Astrocyte (in vitro differentiated cells and primary cell): ENCODE measurements at regions not wholly inside any gene's neighbourhood (a gene's known extent, or its start where the extent isn't known, plus 50 kb on each side); places are given as distances from the start of the nearest gene placed in this dataset.
A peak's percentile ranks its signal among the peaks of the same experiment; 100 is the strongest.

Source experiments
- DNase-seq: peaks from one replicate; pipeline ENCODE4 v3.0.0-alpha.2; 2010; ENCODE audit warnings: low read depth
- FAIRE-seq: peaks from 2 replicates; lab custom pipeline; 2011; peaks lifted over from hg19 to GRCh38; lab: Jason Lieb, UNC
- H2AFZ ChIP-seq: 2 replicates; pipeline ENCODE4 v1.6.0; 2012; ENCODE audit warnings: low read depth, low read length, inconsistent platforms
- H3K27ac ChIP-seq: 2 replicates; pipeline ENCODE4 v1.5.1; 2011; ENCODE audit warnings: low read depth, low read length, inconsistent platforms
- H3K27me3 ChIP-seq: 2 replicates; pipeline ENCODE4 v1.6.0; 2011; ENCODE audit warnings: low read length, inconsistent platforms; ENCODE audit not compliant: insufficient read depth
- H3K36me3 ChIP-seq: 2 replicates; pipeline ENCODE4 v1.5.1; 2011; ENCODE audit warnings: low read length, inconsistent platforms; ENCODE audit not compliant: insufficient read depth
- H3K4me1 ChIP-seq: 2 replicates; pipeline ENCODE4 v1.5.1; 2011; ENCODE audit warnings: low read length, inconsistent platforms; ENCODE audit not compliant: insufficient read depth
- H3K4me2 ChIP-seq: 2 replicates; pipeline ENCODE4 v1.6.0; 2012; ENCODE audit warnings: low read length, inconsistent platforms
- H3K4me3 ChIP-seq: 2 replicates; pipeline ENCODE4 v1.5.1; 2011; ENCODE audit warnings: low read depth, mild to moderate bottlenecking, low read length, inconsistent platforms; ENCODE audit not compliant: insufficient read depth
- H3K79me2 ChIP-seq: 2 replicates; pipeline ENCODE4 v1.6.0; 2012; ENCODE audit warnings: mild to moderate bottlenecking, low read length, inconsistent platforms; ENCODE audit not compliant: insufficient read depth
- H3K9ac ChIP-seq: 2 replicates; pipeline ENCODE4 v1.6.0; 2012; ENCODE audit warnings: mild to moderate bottlenecking, low read length, inconsistent platforms
- H3K9me3 ChIP-seq: 2 replicates; pipeline ENCODE4 v1.5.1; 2012; ENCODE audit warnings: low read depth, mild to moderate bottlenecking, low read length, inconsistent platforms; ENCODE audit not compliant: insufficient read depth
- H4K20me1 ChIP-seq: 2 replicates; pipeline ENCODE4 v1.6.0; 2012; ENCODE audit warnings: low read length, inconsistent platforms; ENCODE audit not compliant: insufficient read depth
- H3K27ac Mint-ChIP-seq: one replicate; pipeline ENCODE4 v1.8.0; 2021; ENCODE audit warnings: mild to moderate bottlenecking, mixed read lengths; ENCODE audit not compliant: unreplicated experiment
- H3K27me3 Mint-ChIP-seq: one replicate; pipeline ENCODE4 v1.8.0; 2021; ENCODE audit warnings: low read depth, mixed read lengths; ENCODE audit not compliant: unreplicated experiment
- H3K36me3 Mint-ChIP-seq: one replicate; pipeline ENCODE4 v1.8.0; 2021; ENCODE audit warnings: low read depth, mixed read lengths; ENCODE audit not compliant: unreplicated experiment
- H3K4me1 Mint-ChIP-seq: one replicate; pipeline ENCODE4 v1.8.0; 2021; ENCODE audit warnings: low read depth, mixed read lengths; ENCODE audit not compliant: unreplicated experiment
- H3K4me3 Mint-ChIP-seq: one replicate; pipeline ENCODE4 v1.8.0; 2021; ENCODE audit warnings: mild to moderate bottlenecking, moderate library complexity, mixed read lengths; ENCODE audit not compliant: unreplicated experiment
- H3K9me3 Mint-ChIP-seq: one replicate; pipeline ENCODE4 v1.8.0; 2021; ENCODE audit warnings: mild to moderate bottlenecking, mixed read lengths; ENCODE audit not compliant: unreplicated experiment
- CTCF ChIP-seq: IDR thresholded peaks from 2 replicates; pipeline ENCODE4 v1.5.1; 2011; ENCODE audit warnings: low read depth, mild to moderate bottlenecking, inconsistent platforms, low read length, moderate library complexity; ENCODE audit not compliant: insufficient read depth
- EZH2 ChIP-seq: IDR thresholded peaks from 2 replicates; pipeline ENCODE4 v1.6.1; 2012; ENCODE audit warnings: mild to moderate bottlenecking, low read length, inconsistent platforms; ENCODE audit not compliant: insufficient read depth

GRCh38 chr6:134512981-134513391, 195.1 kb upstream of the SGK1 start:
- DNase-seq (peak; percentile 30), FAIRE-seq (no peak)
- TF ChIP-seq CTCF (no peak), EZH2 (no peak)
- H3K27ac Mint-ChIP-seq: no peak overlapping the region
- H3K36me3 Mint-ChIP-seq: no peaks in the 10 kb centered on the region
- H3K27me3 Mint-ChIP-seq: no peaks in the 10 kb centered on the region
- H3K36me3 ChIP-seq: no peaks in the 10 kb centered on the region
- H3K4me1 ChIP-seq: peaks cover 19% of the 10 kb centered on the region
- H3K9ac ChIP-seq: peak overlapping the region; percentile 0
- peak overlapping the region; percentile 29 for H2AFZ ChIP-seq
- H3K27me3 ChIP-seq: no peaks in the 10 kb centered on the region
- peaks cover 21% of the 10 kb centered on the region for H3K4me1 Mint-ChIP-seq
- H3K79me2 ChIP-seq: no peaks in the 10 kb centered on the region
- no peak overlapping the region for H3K4me3 Mint-ChIP-seq
- no peak overlapping the region for H3K27ac ChIP-seq
- H3K9me3 Mint-ChIP-seq: no peaks in the 10 kb centered on the region
- peak overlapping the region; percentile 16 for H3K4me2 ChIP-seq
- H4K20me1 ChIP-seq: no peaks in the 10 kb centered on the region
- no peak overlapping the region for H3K4me3 ChIP-seq
- H3K9me3 ChIP-seq: no peaks in the 10 kb centered on the region

GRCh38 chr6:134511984-134512683, 194.2 kb upstream of the SGK1 start:
- H3K9ac ChIP-seq: no peak overlapping the region
- H3K36me3 Mint-ChIP-seq: no peaks in the 10 kb centered on the region
- no peaks in the 10 kb centered on the region for H3K27me3 ChIP-seq
- H4K20me1 ChIP-seq: no peaks in the 10 kb centered on the region
- no peak for FAIRE-seq
- no peaks in the 10 kb centered on the region for H3K9me3 Mint-ChIP-seq
- H3K9me3 ChIP-seq: no peaks in the 10 kb centered on the region
- H3K27ac Mint-ChIP-seq: no peak overlapping the region
- TF ChIP-seq EZH2 (no peak), CTCF (no peak)
- H3K4me1 ChIP-seq: peaks cover 11% of the 10 kb centered on the region
- H3K36me3 ChIP-seq: no peaks in the 10 kb centered on the region
- H3K79me2 ChIP-seq: no peaks in the 10 kb centered on the region
- H3K4me3 ChIP-seq: no peak overlapping the region
- peaks cover 13% of the 10 kb centered on the region for H3K4me1 Mint-ChIP-seq
- no peak overlapping the region for H2AFZ ChIP-seq
- H3K4me2 ChIP-seq: no peak overlapping the region
- H3K27me3 Mint-ChIP-seq: no peaks in the 10 kb centered on the region
- no peak overlapping the region for H3K27ac ChIP-seq
- no peak for DNase-seq
- no peak overlapping the region for H3K4me3 Mint-ChIP-seq

- Histone ChIP-seq H3K4me1 (peaks cover 6% of the 10 kb centered on the region), H3K9me3 (no peaks in the 10 kb centered on the region), H3K4me3 (no peak overlapping the region), H3K36me3 (no peaks in the 10 kb centered on the region), H3K79me2 (no peaks in the 10 kb centered on the region), H3K4me2 (no peak overlapping the region), H4K20me1 (no peaks in the 10 kb centered on the region), H3K27ac (no peak overlapping the region), H2AFZ (no peak overlapping the region), H3K9ac (no peak overlapping the region), H3K27me3 (no peaks in the 10 kb centered on the region)
- H3K4me1 Mint-ChIP-seq: peaks cover 6% of the 10 kb centered on the region
- no peaks in the 10 kb centered on the region for H3K9me3 Mint-ChIP-seq
- DNase-seq (no peak), FAIRE-seq (no peak)
- H3K27ac Mint-ChIP-seq: no peak overlapping the region
- no peak overlapping the region for H3K4me3 Mint-ChIP-seq
- H3K36me3 Mint-ChIP-seq: no peaks in the 10 kb centered on the region
- TF ChIP-seq EZH2: no peak
- no peak for TF ChIP-seq CTCF
- no peaks in the 10 kb centered on the region for H3K27me3 Mint-ChIP-seq
Measured at GRCh38 chr6:134510920-134511319, 193.0 kb upstream of the SGK1 start.
